OCI-LY3 (cell line): ENCODE measurements at regions not wholly inside any gene's neighbourhood (a gene's known extent, or its start where the extent isn't known, plus 50 kb on each side); places are given as distances from the start of the nearest gene placed in this dataset.

ENCODE experiments used
- CTCF ChIP-seq: fragments of 200-600, 300-600 bp; sonication (generic); IDR thresholded peaks from 2 replicates; pipeline ENCODE4 v1.5.1; 2014; ENCODE audit warnings: antibody characterized with exemption, low read length, low read depth
- EZH2phosphoT487 ChIP-seq: fragments of 200-600 bp; shearing (Covaris generic); IDR thresholded peaks from 2 replicates; pipeline ENCODE4 v1.6.1; 2018; ENCODE audit warnings: antibody characterized with exemption, mixed run types, low read depth

- no peak for TF ChIP-seq CTCF
- TF ChIP-seq EZH2phosphoT487: no peak
Observed at GRCh38 chr3:28947751-28948150, 333.1 kb upstream of the RBMS3 start.
